ENCODE measurements at regions not wholly inside any gene's neighbourhood (a gene's known extent, or its start where the extent isn't known, plus 50 kb on each side); places are given as distances from the start of the nearest gene placed in this dataset.

DNA sequence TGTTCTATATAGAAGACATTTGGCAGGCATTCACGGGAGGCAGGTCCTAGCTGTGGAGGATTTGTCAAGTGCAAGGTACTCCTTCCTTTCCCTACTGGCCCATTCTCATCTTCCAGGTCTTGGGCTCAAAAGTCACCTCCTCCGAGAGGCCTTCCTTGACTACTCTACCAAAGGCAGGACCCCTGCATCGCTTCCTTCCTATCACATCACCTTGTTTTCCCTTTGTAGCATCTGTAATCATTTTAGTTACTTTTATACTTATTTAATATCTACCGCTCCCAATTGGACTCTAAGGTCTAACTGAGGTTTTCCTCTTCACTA, 296.8 kb upstream of the KAZN start:
- no peak for DNase-seq (ENCODE audit: low spot score)

DNA sequence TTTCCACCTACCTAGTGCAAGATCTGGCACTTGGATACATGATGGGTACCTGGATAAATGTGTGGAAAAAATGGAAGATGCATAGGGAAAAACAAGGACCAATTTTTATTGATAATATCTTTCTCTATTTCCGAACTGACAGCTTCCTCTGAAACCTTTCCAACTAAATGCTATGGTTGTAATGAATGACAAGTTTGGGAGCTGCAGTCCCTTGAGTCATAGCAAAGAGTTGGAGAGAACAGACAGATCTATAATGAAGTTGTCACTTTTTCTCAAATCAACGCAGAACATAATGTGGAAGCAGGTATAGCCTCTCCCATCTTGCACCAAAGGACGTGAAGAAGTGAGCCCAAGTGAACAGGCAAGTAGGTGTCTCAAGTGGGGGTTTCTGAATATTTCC, 296.5 kb upstream of the KAZN start:
- no peak for DNase-seq (ENCODE audit: low spot score)

DNA sequence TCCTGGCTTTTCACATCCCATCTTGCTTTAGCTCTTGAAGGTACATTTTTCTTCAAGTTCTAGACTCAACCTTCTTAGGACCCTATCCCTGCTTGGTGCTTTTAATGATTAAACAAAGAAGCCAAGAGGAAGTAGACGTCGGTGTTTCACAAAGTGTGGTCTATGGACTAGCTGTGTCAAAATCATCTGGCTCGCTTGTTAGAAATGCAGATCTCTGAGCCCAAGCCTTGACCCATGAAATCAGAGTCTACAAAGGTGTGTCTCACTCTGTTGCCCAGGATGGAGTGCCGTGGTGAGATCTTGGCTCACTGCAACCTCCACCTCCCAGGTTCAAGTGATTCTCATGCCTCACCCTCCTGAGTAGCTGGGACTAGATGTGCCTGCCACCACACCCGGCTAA, 295.5 kb upstream of the KAZN start:
- DNase-seq (ENCODE audit: low spot score): no peak

DNA sequence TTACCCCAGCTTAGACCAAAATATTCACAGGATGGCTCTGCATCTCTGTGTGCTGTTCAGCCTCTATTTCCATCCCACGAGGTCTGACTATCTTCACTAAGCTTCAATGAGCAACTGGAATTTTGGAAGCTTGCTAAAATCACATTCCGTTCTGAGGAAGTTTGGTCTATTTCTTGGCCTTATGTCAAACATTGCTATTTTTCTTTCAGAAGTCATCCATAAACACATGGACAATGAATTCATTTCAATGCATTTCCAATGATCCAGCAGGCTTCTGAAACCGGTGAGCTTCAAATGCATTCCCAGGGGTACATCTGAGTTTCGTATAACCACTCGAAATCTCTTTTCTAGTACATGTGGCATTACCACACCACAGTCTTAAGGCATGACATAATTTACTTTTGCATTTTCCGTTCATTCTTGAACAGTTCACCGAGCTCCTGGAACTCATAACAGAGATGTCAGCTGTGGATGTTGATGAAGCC, 294.1 kb upstream of the KAZN start:
- DNase-seq (ENCODE audit: low spot score): no peak

DNA sequence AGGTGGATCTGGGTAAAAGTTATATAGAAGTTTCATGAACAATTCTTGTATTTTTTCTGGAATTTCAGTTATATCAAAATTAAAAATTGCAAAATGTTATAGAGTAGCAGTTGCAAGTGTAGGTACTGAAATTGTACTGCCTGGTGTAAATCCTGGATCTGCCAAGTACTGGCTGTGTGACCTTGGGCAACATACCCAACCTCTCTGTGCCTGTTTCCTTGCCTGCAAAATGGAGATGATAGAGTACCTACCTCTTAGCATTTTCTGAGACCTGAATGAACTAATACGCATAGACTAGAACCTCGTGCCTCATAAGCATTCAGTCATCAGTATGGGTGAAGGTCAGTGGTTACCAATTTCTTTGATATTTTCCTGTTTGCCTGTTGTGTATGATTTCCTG, 290.0 kb upstream of the KAZN start:
- DNase-seq (ENCODE audit: low spot score): no peak

DNA sequence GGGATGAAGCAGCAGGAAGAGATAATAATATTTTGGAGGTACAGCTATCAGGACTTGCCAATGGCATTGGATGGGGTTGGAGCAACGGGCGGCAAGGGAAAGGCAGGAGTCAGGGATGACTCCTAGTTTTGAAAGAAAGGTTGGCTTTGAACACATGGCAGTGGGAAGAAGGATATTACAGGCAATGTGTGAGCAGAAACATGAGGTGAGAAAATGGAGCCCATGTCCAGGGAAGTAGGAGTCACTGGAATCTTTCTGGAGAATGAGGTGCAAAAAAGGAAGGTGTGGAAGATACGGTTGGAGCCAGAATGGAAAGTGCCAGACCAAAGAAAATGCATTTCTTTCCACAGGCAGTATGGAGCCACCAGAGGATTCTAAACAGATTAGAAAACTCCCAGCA, 288.5 kb upstream of the KAZN start:
- DNase-seq (ENCODE audit: low spot score): no peak

DNA sequence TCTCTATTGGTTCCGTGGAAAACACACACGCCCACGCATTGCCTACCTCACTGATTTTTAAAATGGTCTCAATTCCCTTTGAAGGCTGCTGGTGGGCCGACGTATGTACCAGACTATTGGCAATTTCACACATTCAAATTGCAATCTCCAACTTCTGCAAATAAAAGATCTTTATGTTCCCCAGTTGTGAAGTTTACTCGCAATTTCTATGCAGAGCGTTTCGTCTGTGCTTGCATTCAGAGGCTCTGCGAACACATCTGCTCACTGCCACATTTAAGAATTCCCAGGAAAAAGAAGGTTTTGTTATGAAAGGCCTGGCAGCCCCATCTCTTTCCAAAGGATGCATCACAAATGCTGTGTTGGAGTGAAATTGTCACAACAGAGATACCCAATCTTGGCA, 288.0 kb upstream of the KAZN start:
- no peak for DNase-seq (ENCODE audit: low spot score)

DNA sequence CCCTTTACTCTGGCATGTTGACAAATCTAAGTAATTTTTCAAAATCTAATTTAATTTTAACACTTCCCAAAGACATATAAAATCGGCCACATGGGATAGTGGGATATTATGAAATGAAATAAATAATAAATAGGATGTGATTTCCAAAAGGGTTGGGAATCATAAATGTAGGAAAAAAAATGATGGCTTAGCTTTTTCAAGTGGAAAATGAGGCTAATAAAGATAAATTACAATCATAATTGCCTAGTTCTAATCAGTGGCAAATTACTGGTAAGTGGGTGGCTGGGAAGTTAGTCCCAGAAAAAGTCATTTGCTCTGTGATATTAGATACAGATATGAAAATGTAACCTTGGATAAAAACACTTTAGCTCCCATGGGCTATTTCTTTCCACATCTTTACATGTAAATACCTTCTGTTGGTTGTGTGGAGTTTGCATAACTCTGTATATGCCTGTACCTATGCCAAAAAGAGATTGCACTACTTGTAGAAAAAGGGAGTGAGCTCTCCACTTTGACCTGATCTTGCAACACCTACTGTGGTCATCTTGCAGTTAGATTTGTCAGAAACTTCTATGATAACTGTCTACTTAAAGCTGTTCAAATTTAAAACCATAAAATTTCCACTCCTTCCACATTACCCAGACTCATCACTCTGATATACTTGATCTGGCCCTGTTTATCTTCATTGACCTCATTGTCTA, 284.6 kb upstream of the KAZN start:
- no peak for DNase-seq (ENCODE audit: low spot score)

DNA sequence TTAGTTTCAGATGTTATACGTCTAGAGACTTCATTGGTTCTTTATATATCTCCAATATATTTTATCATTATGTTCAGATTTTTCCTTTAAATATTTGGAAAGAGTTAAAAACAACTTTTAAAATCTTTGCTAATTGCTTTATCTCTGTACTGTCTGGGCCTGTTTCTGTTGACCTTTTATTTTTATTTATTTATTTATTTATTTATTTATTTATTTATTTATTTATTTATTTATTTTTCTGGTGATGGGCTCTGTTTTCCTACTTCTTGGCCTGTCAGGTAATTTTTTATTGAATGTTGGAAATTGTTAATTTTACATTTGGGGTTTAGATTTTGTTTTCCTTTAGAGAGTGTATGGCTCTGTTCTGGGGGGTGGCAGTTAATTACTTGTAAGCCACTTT, 279.7 kb upstream of the KAZN start:
- DNase-seq (ENCODE audit: low spot score): no peak

DNA sequence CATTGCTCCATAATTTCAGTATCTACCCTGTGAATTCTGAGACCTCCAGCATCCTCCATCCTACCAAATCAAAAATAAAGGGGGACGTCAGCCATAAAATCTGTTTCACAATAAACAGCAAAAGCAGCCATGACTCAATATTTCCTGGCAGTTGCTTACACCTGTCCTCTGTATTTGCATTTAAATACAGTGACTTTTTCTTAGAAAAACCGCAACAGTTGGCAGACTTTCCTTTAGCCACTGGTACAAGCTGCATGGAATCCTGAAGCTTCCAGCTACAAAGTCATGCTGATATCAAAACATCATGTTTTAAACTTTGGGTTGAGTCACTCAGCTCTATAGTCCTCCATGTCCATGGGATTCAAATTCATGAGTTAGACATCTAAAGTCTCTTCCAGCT, 278.0 kb upstream of the KAZN start:
- DNase-seq (ENCODE audit: low spot score): no peak

DNA sequence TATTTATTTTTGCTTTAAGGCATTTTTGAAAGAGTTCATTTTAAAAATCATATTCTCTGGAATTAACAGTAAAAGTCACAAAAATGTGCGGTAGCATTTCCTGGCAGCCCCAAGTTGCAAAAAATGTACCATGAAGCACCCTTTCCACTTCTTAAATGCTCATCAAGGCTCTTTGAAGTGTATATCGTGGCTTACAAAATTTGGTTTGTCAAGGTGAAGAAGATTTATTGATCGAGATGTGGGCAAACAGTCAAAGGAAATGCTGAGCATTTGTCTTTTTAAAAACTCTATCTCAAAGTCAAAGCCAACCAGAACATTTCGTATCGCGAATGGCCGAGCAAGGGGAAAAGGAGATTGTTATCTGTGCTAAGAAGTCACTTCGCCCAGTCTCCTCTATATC, 277.5 kb upstream of the KAZN start:
- no peak for DNase-seq (ENCODE audit: low spot score)

DNA sequence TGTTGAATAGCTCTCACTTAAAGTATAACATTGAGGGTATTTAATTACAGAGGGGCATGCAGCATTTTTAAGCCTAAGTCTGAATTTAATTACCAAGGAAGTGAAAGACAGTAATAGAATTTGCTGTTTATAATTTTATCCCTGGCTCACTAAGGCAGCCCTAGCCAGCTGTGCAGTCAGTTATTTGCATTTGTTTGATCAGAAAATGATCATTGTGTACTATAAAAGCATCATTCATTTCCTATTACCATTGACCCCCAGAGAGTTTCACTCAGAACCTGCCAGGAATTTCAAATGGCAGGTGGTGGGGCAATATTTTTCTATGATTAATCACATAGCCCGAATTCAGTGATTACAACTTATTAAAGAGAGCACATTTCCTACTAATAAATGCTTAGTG, 277.1 kb upstream of the KAZN start:
- DNase-seq (ENCODE audit: low spot score): no peak

DNA sequence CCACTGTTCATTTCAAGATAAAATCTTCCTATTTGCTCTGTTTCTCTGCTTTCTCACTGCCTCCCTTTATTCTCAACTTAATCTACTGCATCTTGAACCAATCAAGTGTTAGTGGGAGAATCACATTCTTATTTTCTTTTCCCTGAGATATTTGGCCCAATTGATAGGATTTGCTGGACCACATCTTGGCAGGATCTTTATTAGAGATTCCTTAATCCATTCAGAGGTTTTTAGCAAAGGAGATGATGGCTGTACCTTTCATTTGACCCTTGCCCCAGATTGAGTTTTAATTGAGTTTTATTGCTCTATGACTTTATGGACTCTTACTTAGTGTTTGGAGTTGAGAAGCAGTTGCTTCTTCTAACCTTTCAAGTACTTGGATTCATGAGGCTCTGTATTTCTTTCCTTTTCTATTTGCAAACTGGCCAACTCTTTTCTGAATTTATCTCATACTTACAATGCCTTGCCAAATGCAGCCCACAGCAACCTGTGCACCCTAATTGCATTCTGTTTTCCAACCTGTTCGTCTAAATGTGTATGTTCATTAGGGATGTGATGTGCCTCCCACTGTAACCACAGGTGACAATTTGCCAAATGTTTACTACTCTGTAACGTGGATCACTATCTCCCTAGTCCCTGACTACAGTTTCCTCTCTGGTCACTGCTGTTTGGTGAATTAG, 274.8 kb upstream of the KAZN start:
- DNase-seq (ENCODE audit: low spot score): no peak

DNA sequence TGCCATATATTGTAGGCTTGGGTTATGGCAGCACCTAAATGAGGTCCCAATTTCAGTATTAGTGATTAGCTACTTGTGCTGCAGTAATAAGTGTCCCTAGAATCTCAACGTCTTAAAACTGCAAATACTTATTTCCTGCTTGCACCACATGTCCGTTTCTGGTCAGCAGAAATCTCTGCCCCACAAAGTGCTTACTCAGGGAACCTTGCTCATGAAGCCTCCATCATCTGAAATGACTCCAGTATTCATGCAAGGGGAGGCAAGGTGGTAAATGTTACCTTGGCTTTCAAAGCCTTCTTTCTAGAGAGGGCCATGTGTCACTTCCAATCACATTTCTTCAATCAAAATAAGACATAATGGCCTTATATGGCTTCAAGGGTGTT, 274.2 kb upstream of the KAZN start:
- no peak for DNase-seq (ENCODE audit: low spot score)

DNA sequence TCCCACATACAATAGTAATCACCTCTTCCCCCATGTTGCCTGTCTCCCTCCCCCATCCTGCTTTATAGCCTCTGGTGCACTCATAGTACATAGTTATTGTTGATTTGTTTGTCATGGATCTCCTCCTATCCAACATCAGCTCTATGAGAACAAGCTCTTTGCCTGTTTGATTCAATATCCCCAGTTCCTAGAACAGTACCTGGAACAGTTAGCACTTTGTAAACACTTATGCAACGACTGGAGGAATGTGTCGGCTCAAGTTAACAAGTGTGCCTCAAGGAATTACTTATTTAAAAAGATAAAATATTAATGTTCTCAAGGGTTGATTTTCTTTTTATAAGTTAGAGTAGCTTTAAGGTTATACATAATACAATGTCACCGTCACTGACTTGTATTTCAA, 271.6 kb upstream of the KAZN start:
- DNase-seq (ENCODE audit: low spot score): no peak

DNA sequence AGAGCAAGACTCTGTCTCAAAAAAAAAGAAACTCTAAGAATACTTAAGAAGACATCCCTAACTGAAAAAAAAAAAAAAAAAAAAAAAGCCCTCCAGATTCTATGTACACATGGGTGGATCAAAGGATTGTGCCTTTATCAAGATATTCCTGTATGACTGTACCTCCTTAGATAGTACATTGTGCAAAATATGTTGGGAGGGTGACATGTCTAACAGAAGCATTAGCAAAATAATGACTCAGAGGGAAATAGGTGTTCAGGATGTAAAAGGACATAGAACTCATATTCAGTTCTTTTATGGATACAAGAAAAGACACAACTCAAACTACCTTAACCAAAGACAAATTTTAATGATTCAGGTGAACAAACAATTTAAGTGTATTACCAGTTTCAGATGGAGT, 269.8 kb upstream of the KAZN start:
- no peak for DNase-seq (ENCODE audit: low spot score)

DNA sequence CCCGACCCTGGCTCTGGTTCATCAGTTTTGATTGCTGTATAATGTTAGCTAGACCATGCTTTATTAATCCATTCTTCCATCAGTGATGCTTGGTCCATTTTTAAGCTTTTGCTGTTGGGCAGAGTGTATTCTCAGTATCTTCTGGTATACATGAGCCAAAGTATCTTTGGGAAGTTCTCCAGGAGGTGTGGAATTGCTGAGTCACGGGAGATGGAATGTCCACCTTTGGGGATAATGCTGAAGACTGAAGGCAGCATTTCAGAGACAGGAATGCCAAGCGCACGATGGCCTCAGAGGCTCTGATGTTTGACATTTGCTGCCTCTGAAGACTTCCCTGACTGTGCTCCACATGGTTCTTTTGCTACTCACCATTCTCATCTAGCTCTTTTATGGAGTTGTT, 266.3 kb upstream of the KAZN start:
- DNase-seq (ENCODE audit: low spot score): no peak

DNA sequence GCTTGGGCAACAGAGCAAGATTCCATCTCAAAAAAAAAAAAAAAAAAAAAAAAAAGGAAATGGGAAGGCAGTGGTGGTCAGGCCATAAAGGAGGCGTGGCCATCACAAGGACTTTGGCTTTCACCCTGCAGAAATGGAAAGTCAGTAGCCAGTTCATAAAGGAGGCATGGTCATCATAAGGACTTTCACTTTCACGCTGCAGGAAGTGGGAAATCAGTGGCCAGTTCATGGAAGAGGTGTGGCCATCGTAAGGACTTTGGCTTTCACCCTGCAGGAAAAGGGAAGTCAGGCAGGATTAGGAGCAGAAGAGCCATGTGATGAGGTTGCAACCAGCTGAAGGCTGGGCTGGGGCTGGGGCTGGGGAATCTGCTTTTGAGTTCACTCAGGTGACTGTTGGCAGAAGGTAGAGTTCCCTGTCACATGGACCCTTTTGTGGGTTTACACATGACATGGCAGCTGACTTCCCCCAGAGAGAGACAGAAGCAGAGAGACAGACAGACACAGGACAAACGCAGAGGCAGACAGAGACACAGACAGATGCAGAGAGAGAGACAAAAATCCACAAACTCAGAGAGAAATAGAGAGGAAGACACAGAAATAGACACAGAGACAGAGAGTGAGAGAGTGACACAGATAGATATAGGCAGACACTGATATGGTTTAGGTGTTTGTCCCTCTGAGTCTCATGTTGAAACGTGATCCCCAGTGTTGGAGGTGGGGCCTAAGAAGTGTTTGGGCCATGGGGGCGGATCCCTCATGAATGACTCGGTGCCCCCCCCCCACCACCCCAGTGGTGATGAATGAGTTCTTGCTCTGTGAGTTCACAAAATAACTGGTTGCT, 263.9 kb upstream of the KAZN start:
- DNase-seq (ENCODE audit: low spot score): no peak

DNA sequence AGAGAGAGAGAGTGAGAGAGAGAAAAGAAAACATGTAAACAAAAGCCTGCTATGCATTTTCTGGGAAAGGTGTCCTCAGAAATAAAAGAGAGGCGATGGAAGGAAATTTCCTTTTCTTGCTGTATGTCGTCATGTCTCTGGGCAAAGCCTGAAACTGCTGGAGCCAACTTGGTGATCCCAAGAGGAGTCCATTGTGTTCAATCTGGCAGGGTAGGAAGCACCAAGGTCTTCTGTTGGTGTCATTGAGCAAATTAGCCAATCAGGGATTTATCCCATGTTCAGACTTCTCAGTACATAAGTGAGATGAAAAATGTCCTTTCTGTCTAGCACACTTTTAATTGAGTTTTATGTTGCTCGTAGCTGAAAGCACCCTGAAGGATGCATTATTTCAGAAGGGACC, 260.0 kb upstream of the KAZN start:
- DNase-seq (ENCODE audit: low spot score): no peak

DNA sequence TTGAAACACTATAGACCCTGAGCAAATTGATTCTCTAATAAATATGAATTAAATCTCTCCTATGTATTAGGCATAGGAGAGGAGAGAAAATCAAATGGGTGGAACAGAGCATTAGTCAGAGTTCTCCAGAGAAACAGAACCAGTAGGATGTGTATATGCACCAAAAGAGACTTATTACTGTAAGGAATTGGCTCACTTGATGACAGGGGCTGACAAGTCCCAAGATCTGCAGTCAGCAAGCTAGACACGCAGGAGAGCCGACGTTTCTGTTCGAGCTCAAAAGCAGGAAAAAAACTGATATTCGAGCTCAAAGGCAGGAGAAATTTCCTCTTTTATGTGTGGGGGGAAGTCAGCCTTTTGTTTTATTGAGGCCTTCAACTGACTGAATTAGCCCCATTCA, 259.2 kb upstream of the KAZN start:
- no peak for DNase-seq (ENCODE audit: low spot score)

DNA sequence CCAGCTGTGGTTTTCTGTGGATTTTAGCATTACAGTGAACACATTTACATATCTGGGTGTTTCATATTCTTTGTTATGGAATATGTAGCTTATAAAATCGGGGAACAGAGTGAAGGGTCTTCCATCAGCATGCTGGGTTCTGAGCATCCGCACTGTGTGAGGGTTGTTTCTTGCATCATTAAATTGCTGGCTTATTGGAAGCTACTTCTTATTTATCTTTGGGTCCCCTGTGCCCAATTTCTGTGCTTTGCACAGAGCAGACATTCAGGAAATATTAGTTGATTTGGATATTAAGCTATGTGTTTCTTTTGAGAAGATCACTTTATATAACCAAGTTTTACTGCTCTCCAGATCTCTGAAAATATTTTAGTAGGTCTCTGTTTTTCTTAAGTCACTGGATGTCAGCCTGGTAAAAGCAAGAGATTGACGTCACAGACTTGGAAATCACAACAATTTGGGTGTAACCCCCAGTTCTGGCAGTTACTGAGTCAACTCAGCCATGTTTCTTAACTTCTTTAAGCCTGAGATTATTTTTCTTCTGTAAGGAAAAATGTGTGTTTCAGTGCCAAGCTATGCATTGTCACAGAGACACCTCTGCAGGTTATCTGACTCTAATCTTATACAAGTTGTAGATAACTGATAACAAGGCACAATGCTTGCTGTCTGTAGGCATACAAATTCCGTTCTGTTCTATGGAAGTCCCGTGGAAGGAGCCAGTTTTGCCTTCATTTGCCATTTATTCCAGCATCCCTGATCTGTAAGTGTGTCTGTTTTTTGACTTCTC, 258.3 kb upstream of the KAZN start:
- DNase-seq (ENCODE audit: low spot score): no peak

DNA sequence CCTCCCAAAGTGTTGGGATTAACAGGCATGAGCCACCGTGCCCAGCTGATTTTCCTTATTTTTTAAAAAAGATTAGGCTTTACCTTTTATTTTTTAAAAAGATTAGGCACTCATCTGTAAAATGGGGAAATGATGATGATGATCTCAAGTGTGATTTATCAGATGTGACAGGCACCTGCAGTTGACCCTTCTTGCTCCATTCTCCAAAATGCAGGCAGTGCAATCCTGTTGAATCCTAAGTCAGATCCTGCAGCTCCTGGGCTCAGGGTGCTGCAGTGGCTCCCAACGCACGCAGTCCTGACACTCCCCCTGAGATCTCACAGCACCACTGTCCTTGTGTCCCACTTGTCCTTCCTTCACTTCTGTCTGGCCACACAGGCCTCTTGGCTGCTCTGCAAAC, 257.3 kb upstream of the KAZN start:
- no peak for DNase-seq (ENCODE audit: low spot score)
